HL-60 (cell line): ENCODE measurements at regions not wholly inside any gene's neighbourhood (a gene's known extent, or its start where the extent isn't known, plus 50 kb on each side); places are given as distances from the start of the nearest gene placed in this dataset.

ENCODE experiments used
- DNase-seq, 2 experiments: peaks; one replicate each; pipeline ENCODE4 v3.0.0-alpha.2; 2010 to 2020; ENCODE audit warnings: low read depth in 1 of 2, low spot score in 1 of 2
- H3K27ac ChIP-seq: fragments of 250-450 bp; sonication (Bioruptor Pico); replicated peaks from 2 replicates; pipeline ENCODE4 v1.5.1; 2020; ENCODE audit warnings: mild to moderate bottlenecking, moderate library complexity
- H3K27me3 ChIP-seq: fragments of 250-450 bp; sonication (Bioruptor Pico); 2 replicates; pipeline ENCODE4 v1.5.1; 2021; ENCODE audit warnings: mild to moderate bottlenecking, moderate library complexity; ENCODE audit not compliant: insufficient read depth, poor library complexity, severe bottlenecking
- H3K4me3 ChIP-seq: replicated peaks from 2 replicates; pipeline ENCODE4 v1.5.1; 2011; ENCODE audit warnings: mild to moderate bottlenecking, control low read depth, low read length; ENCODE audit not compliant: insufficient read depth
- CTCF ChIP-seq: IDR thresholded peaks from one replicate; pipeline ENCODE4 v1.5.1; 2011; ENCODE audit warnings: low read length, control low read depth, inconsistent platforms; ENCODE audit not compliant: insufficient read depth
- GABPA ChIP-seq: IDR thresholded peaks from 2 replicates; pipeline ENCODE4 v1.6.1; 2012; ENCODE audit warnings: low read depth
- POLR2AphosphoS5 ChIP-seq: IDR thresholded peaks from 2 replicates; pipeline ENCODE4 v1.6.1; 2012; ENCODE audit warnings: low read depth
- REST ChIP-seq: IDR thresholded peaks from 2 replicates; pipeline ENCODE4 v1.6.1; 2012; ENCODE audit warnings: low read depth; ENCODE audit not compliant: insufficient replicate concordance
- SPI1 ChIP-seq: IDR thresholded peaks from 2 replicates; pipeline ENCODE4 v1.6.1; 2012; ENCODE audit warnings: low read depth, mild to moderate bottlenecking, borderline replicate concordance

- H3K27me3 ChIP-seq = no peaks in the 10 kb centered on the region
- no peak for TF ChIP-seq SPI1
- no peak for TF ChIP-seq CTCF
- no peak for TF ChIP-seq GABPA
- TF ChIP-seq POLR2AphosphoS5 = no peak
- TF ChIP-seq REST = no peak
- H3K4me3 ChIP-seq = no peak overlapping the region
- DNase-seq = no peak
- H3K27ac ChIP-seq = no peak overlapping the region
Measured at GRCh38 chr5:104774372-104774771, 1211.8 kb upstream of the NUDT12 start.

- TF ChIP-seq REST (no peak), POLR2AphosphoS5 (no peak), SPI1 (no peak), CTCF (no peak), GABPA (no peak)
- Histone ChIP-seq H3K4me3 (no peak overlapping the region), H3K27me3 (no peaks in the 10 kb centered on the region), H3K27ac (no peak overlapping the region)
- DNase-seq = no peak
Measured at GRCh38 chr5:104764197-104764596, 1201.6 kb upstream of the NUDT12 start.

- no peak for DNase-seq
- Histone ChIP-seq H3K27me3 (no peaks in the 10 kb centered on the region), H3K27ac (no peak overlapping the region), H3K4me3 (no peak overlapping the region)
- TF ChIP-seq SPI1 = no peak
- TF ChIP-seq REST = no peak
- no peak for TF ChIP-seq POLR2AphosphoS5
- no peak for TF ChIP-seq GABPA
- no peak for TF ChIP-seq CTCF
Measured at GRCh38 chr5:104763216-104763615, 1200.6 kb upstream of the NUDT12 start.
